Stimulated activated CD8-positive, alpha-beta memory T cell treated with anti-CD3 and anti-CD28 coated beads, Interleukin-7, amount 100 ng/mL, for 48 hours (primary cell): ENCODE measurements at regions not wholly inside any gene's neighbourhood (a gene's known extent, or its start where the extent isn't known, plus 50 kb on each side); places are given as distances from the start of the nearest gene placed in this dataset.

Experiments
- DNase-seq, 2 donors: peaks; one replicate each; pipeline ENCODE4 v3.0.0-alpha.2; 2020; ENCODE audit warnings: low read depth in 1 of 2; ENCODE audit errors: extremely low read depth in 1 of 2

- no peak for DNase-seq
These were observed 356.6 kb downstream of the CASP12 start for GRCh38 chr11:104541701-104542100.

- no peak for DNase-seq
These were observed 359.9 kb downstream of the CASP12 start for GRCh38 chr11:104538313-104538712.

- no peak for DNase-seq
These were observed 364.0 kb downstream of the CASP12 start for GRCh38 chr11:104534278-104534677.

GRCh38 chr11:104531894-104532293 lies 366.4 kb downstream of the CASP12 start:
- DNase-seq, result no peak

GRCh38 chr11:104531075-104531474 lies 367.1 kb upstream of the PDGFD start:
- DNase-seq, result no peak

GRCh38 chr11:104529906-104530305 lies 366.0 kb upstream of the PDGFD start:
- DNase-seq, result no peak

- no peak for DNase-seq
These were observed 365.3 kb upstream of the PDGFD start for GRCh38 chr11:104529213-104529612.

- no peak for DNase-seq
These were observed 362.1 kb upstream of the PDGFD start for GRCh38 chr11:104526006-104526405.

GRCh38 chr11:104525416-104525815 lies 361.5 kb upstream of the PDGFD start:
- no peak for DNase-seq

- DNase-seq, result no peak
These were observed 360.3 kb upstream of the PDGFD start for GRCh38 chr11:104524254-104524653.

GRCh38 chr11:104523611-104524010 lies 359.7 kb upstream of the PDGFD start:
- no peak for DNase-seq

GRCh38 chr11:104522650-104523049 lies 358.7 kb upstream of the PDGFD start:
- no peak for DNase-seq

GRCh38 chr11:104522123-104522522 lies 358.2 kb upstream of the PDGFD start:
- no peak for DNase-seq

GRCh38 chr11:104510169-104510568 lies 346.2 kb upstream of the PDGFD start:
- no peak for DNase-seq

- no peak for DNase-seq
These were observed 326.2 kb upstream of the PDGFD start for GRCh38 chr11:104490182-104490581.

GRCh38 chr11:104488561-104488960 lies 324.6 kb upstream of the PDGFD start:
- no peak for DNase-seq

GRCh38 chr11:104487046-104487806 lies 323.3 kb upstream of the PDGFD start:
- no peak for DNase-seq

- DNase-seq, result no peak
These were observed 321.0 kb upstream of the PDGFD start for GRCh38 chr11:104484804-104485554.

- DNase-seq, result no peak
These were observed 313.0 kb upstream of the PDGFD start for GRCh38 chr11:104476898-104477297.

- DNase-seq, result no peak
These were observed 312.5 kb upstream of the PDGFD start for GRCh38 chr11:104476454-104476853.

GRCh38 chr11:104467404-104467803 lies 303.5 kb upstream of the PDGFD start:
- no peak for DNase-seq

- no peak for DNase-seq
These were observed 301.4 kb upstream of the PDGFD start for GRCh38 chr11:104465321-104465720.
